Neural cell (in vitro differentiated cells): ENCODE measurements at regions not wholly inside any gene's neighbourhood (a gene's known extent, or its start where the extent isn't known, plus 50 kb on each side); places are given as distances from the start of the nearest gene placed in this dataset.

ENCODE experiments used
- H2AFZ ChIP-seq: fragments of 200-600, 300-800 bp; sonication (generic), shearing (Covaris generic); 2 replicates; pipeline ENCODE4 v1.6.0; 2014; ENCODE audit warnings: low read depth, mild to moderate bottlenecking, antibody characterized with exemption, low read length, moderate library complexity
- H3F3A ChIP-seq: fragments of 200-600 bp; shearing (Covaris generic); 2 replicates; pipeline ENCODE4 v1.6.1; 2016; ENCODE audit warnings: mild to moderate bottlenecking, moderate library complexity, mixed read lengths, antibody characterized with exemption, low read length; ENCODE audit not compliant: insufficient read depth, poor library complexity, severe bottlenecking
- H3K27ac ChIP-seq: fragments of 200-600, 300-800 bp; sonication (generic), shearing (Covaris generic); 2 replicates; pipeline ENCODE4 v1.5.1; 2014; ENCODE audit warnings: mild to moderate bottlenecking, low read length, moderate library complexity
- H3K27me3 ChIP-seq: fragments of 300-800, 200-600 bp; sonication (generic), shearing (Covaris generic); 2 replicates; pipeline ENCODE4 v1.6.0; 2014; ENCODE audit warnings: mild to moderate bottlenecking, low read depth, low read length, moderate library complexity; ENCODE audit not compliant: insufficient read depth
- H3K36me3 ChIP-seq: fragments of 300-800, 200-600 bp; sonication (generic), shearing (Covaris generic); 2 replicates; pipeline ENCODE4 v1.5.1; 2014; ENCODE audit warnings: mild to moderate bottlenecking, antibody characterized with exemption, low read length, moderate library complexity; ENCODE audit not compliant: insufficient read depth
- H3K4me2 ChIP-seq: fragments of 300-800, 200-600 bp; sonication (generic), shearing (Covaris generic); 2 replicates; pipeline ENCODE4 v1.6.0; 2014; ENCODE audit warnings: mild to moderate bottlenecking, low read length
- H3K4me3 ChIP-seq: fragments of 300-800, 200-600 bp; sonication (generic), shearing (Covaris generic); 2 replicates; pipeline ENCODE4 v1.5.1; 2014; ENCODE audit warnings: mild to moderate bottlenecking, low read length, moderate library complexity
- H3K79me2 ChIP-seq: fragments of 200-600 bp; shearing (Covaris generic); replicated peaks from 2 replicates; pipeline ENCODE4 v1.6.0; 2014; ENCODE audit warnings: mild to moderate bottlenecking, low read length, moderate library complexity; ENCODE audit not compliant: insufficient read depth
- H3K9ac ChIP-seq: fragments of 300-800, 200-600 bp; sonication (generic), shearing (Covaris generic); 2 replicates; pipeline ENCODE4 v1.6.1; 2016; ENCODE audit warnings: mild to moderate bottlenecking, low read length, mixed read lengths
- H3K9me2 ChIP-seq: fragments of 200-600 bp; shearing (Covaris generic); 2 replicates; pipeline ENCODE4 v1.6.1; 2016; ENCODE audit warnings: mild to moderate bottlenecking, low read length, mixed read lengths; ENCODE audit not compliant: insufficient read depth
- H3K9me3 ChIP-seq: fragments of 200-600, 300-800 bp; sonication (generic), shearing (Covaris generic); 2 replicates; pipeline ENCODE4 v1.6.1; 2016; ENCODE audit warnings: mild to moderate bottlenecking, mixed run types, low read length, moderate library complexity, mixed read lengths
- H4K20me1 ChIP-seq: fragments of 200-600 bp; shearing (Covaris generic); 2 replicates; pipeline ENCODE4 v1.6.1; 2016; ENCODE audit warnings: mild to moderate bottlenecking, mixed run types; ENCODE audit not compliant: insufficient read depth
- EP300 ChIP-seq: fragments of 450-650 bp; conservative IDR thresholded peaks from 2 replicates; pipeline ENCODE4 v1.6.1; 2014; ENCODE audit warnings: antibody characterized with exemption, mild to moderate bottlenecking, moderate library complexity; ENCODE audit not compliant: poor library complexity, severe bottlenecking
- EZH2 ChIP-seq: fragments of 200-600, 300-800 bp; shearing (Covaris generic), sonication (generic); IDR thresholded peaks from 2 replicates; pipeline ENCODE4 v1.6.1; 2014; ENCODE audit warnings: antibody characterized with exemption, low read length, borderline replicate concordance, mild to moderate bottlenecking; ENCODE audit not compliant: insufficient read depth, poor library complexity, severe bottlenecking
- MXI1 ChIP-seq: fragments of 450-650 bp; conservative IDR thresholded peaks from 2 replicates; pipeline ENCODE4 v1.6.1; 2014; ENCODE audit warnings: antibody characterized with exemption, mild to moderate bottlenecking; ENCODE audit not compliant: poor library complexity, severe bottlenecking
- POLR2AphosphoS5 ChIP-seq: IDR thresholded peaks from 2 replicates; pipeline ENCODE4 v1.6.1; 2012
- RAD21 ChIP-seq: fragments of 450-650 bp; conservative IDR thresholded peaks from 2 replicates; pipeline ENCODE4 v1.6.1; 2014; ENCODE audit warnings: antibody characterized with exemption, mild to moderate bottlenecking, moderate library complexity
- REST ChIP-seq: IDR thresholded peaks from 2 replicates; pipeline ENCODE4 v1.6.1; 2012; ENCODE audit warnings: borderline replicate concordance
- SMC3 ChIP-seq: fragments of 450-650 bp; conservative IDR thresholded peaks from 2 replicates; pipeline ENCODE4 v1.6.1; 2014; ENCODE audit warnings: antibody characterized with exemption, mild to moderate bottlenecking, moderate library complexity; ENCODE audit not compliant: poor library complexity
- TAF1 ChIP-seq: IDR thresholded peaks from 2 replicates; pipeline ENCODE4 v1.6.1; 2012; ENCODE audit warnings: low read depth
- TF ChIP-seq, protein P1 (sequence below): fragments of 450-650 bp; IDR thresholded peaks from 2 replicates; pipeline ENCODE4 v1.5.1; 2014; ENCODE audit warnings: antibody characterized with exemption, mild to moderate bottlenecking, moderate library complexity; ENCODE audit not compliant: poor library complexity, severe bottlenecking

- H3K79me2 ChIP-seq, result no peaks in the 10 kb centered on the region
Observed at GRCh38 chr6:15852289-15852688, 189.5 kb upstream of the DTNBP1 start.

DNA sequence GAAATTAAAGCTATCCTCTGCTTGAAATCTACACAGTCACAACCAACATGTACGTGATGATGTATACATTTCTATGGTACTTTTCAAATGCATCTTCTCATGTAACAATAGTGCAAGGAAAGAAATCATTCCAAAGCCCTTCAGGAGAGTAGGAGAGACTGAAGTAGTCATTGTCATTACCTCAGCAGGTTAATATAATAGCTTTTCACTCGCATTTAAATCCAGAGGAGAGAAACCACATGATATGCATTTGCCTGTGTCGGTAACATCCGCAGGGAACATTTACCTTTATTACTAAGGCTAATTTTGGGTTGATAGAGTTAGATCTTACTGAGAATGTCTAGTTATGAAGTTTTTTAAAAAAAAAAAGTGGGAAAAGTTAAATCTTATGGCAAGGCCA, 186.6 kb upstream of the DTNBP1 start:
- Histone ChIP-seq H3F3A (no peaks in the 10 kb centered on the region), H2AFZ (no peak overlapping the region), H3K4me2 (no peak overlapping the region), H4K20me1 (no peaks in the 10 kb centered on the region), H3K27me3 (no peaks in the 10 kb centered on the region), H3K9me3 (no peaks in the 10 kb centered on the region), H3K9me2 (no peaks in the 10 kb centered on the region), H3K27ac (no peak overlapping the region), H3K36me3 (no peaks in the 10 kb centered on the region), H3K4me3 (no peak overlapping the region), H3K79me2 (no peaks in the 10 kb centered on the region), H3K9ac (no peak overlapping the region)
- TF ChIP-seq REST (no peak), EZH2 (no peak), MXI1 (no peak), POLR2AphosphoS5 (no peak), TAF1 (no peak), SMC3 (no peak), RAD21 (no peak), EP300 (no peak)
- TF ChIP-seq, protein P1, sequence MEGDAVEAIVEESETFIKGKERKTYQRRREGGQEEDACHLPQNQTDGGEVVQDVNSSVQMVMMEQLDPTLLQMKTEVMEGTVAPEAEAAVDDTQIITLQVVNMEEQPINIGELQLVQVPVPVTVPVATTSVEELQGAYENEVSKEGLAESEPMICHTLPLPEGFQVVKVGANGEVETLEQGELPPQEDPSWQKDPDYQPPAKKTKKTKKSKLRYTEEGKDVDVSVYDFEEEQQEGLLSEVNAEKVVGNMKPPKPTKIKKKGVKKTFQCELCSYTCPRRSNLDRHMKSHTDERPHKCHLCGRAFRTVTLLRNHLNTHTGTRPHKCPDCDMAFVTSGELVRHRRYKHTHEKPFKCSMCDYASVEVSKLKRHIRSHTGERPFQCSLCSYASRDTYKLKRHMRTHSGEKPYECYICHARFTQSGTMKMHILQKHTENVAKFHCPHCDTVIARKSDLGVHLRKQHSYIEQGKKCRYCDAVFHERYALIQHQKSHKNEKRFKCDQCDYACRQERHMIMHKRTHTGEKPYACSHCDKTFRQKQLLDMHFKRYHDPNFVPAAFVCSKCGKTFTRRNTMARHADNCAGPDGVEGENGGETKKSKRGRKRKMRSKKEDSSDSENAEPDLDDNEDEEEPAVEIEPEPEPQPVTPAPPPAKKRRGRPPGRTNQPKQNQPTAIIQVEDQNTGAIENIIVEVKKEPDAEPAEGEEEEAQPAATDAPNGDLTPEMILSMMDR, result no peak

More at GRCh38 chr6:15852289-15852688, 189.5 kb upstream of the DTNBP1 start:
- Histone ChIP-seq H3K9me3 (no peaks in the 10 kb centered on the region), H3K9me2 (no peaks in the 10 kb centered on the region), H3K4me2 (no peak overlapping the region), H3K4me3 (no peak overlapping the region), H3K36me3 (no peaks in the 10 kb centered on the region), H3K9ac (no peak overlapping the region), H3K27me3 (no peaks in the 10 kb centered on the region), H3F3A (no peaks in the 10 kb centered on the region), H4K20me1 (no peaks in the 10 kb centered on the region), H2AFZ (no peak overlapping the region), H3K27ac (no peak overlapping the region)
- TF ChIP-seq TAF1, result no peak
- TF ChIP-seq EP300, result no peak

DNA sequence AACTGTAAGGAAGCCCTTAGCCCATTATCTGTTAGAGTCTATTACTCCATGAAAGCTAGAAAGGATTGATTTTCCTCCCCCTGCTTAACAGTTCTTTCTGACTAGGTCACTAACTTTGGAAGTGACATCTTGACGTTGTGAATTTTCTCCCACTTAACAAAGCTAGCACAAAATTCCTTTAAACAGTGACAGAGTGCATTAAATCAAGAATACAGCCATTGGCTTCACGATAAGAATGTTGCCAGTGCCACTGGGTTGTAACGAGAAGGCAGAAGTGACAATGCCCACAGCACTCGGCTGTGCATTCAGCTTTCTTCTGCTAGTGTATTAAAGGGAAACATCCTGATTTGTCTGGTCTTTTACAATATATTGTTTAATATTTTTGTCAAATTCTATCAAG, 182.7 kb upstream of the DTNBP1 start:
- Histone ChIP-seq H3K4me3 (no peak overlapping the region), H3K27me3 (no peaks in the 10 kb centered on the region), H3K9me2 (no peaks in the 10 kb centered on the region), H3K36me3 (no peaks in the 10 kb centered on the region), H2AFZ (no peak overlapping the region), H3K79me2 (no peaks in the 10 kb centered on the region), H4K20me1 (no peaks in the 10 kb centered on the region), H3K9me3 (no peaks in the 10 kb centered on the region), H3K9ac (no peak overlapping the region), H3K4me2 (no peak overlapping the region), H3F3A (no peaks in the 10 kb centered on the region), H3K27ac (no peak overlapping the region)
- TF ChIP-seq SMC3 (no peak), MXI1 (no peak)
- TF ChIP-seq, protein P1, result no peak
